Activated CD8-positive, alpha-beta memory T cell treated with anti-CD3 and anti-CD28 coated beads, Interleukin-2, amount 10 ng/mL, durations not matched to agents 7 days and 5 days (primary cell): ENCODE measurements at regions not wholly inside any gene's neighbourhood (a gene's known extent, or its start where the extent isn't known, plus 50 kb on each side); places are given as distances from the start of the nearest gene placed in this dataset.

Source experiments
- ATAC-seq: fragments of 150-1000 bp; cut with Tn5 transposase; one replicate; pipeline ENCODE4 v1.10.0; 2021; ENCODE audit warnings: moderate library complexity
- CTCF ChIA-PET: fragments of 350-600 bp; sonication (Branson Sonifier 250); formaldehyde crosslinking; loops from one replicate; lab custom pipeline; 2021; ENCODE audit warnings: antibody characterized with exemption; lab: Charles Lee
- DNase-seq: peaks from one replicate; pipeline ENCODE4 v3.0.0-alpha.2; 2020
- H3K27ac Mint-ChIP-seq: one replicate; pipeline ENCODE4 v1.8.0; 2021; ENCODE audit warnings: mild to moderate bottlenecking, mixed read lengths
- H3K27me3 Mint-ChIP-seq: one replicate; pipeline ENCODE4 v1.8.0; 2021; ENCODE audit warnings: mixed read lengths
- H3K36me3 Mint-ChIP-seq: one replicate; pipeline ENCODE4 v1.8.0; 2021; ENCODE audit warnings: mild to moderate bottlenecking, mixed read lengths
- H3K4me1 Mint-ChIP-seq: one replicate; pipeline ENCODE4 v1.8.0; 2021; ENCODE audit warnings: mixed read lengths
- H3K4me3 Mint-ChIP-seq: one replicate; pipeline ENCODE4 v1.8.0; 2021; ENCODE audit warnings: mild to moderate bottlenecking, moderate library complexity, mixed read lengths
- H3K9me3 Mint-ChIP-seq: one replicate; pipeline ENCODE4 v1.8.0; 2022; ENCODE audit warnings: low read depth, mixed read lengths

DNA sequence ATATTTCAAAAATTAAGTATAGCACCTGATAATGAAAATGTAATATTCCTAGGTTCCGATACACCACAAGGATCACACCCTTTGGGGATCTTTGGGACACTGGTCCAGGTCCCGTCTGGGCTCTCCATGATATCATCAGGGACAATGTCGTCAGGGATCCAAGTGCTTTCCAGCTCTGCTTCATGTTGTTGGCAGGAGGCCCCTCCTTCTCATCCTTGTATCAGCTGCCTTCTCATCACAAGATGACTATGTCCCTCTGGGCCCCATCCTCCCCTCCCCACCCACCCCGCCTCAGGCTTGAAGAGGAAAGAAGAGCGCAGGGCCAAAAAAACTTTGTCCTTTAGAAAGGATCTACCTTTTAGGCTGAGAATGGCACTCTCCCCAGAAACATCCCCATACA, 128.3 kb upstream of the KLF3 start:
- H3K9me3 Mint-ChIP-seq, result peaks cover 3% of the 10 kb centered on the region
- peaks cover 4% of the 10 kb centered on the region for H3K36me3 Mint-ChIP-seq
- peaks cover 35% of the 10 kb centered on the region for H3K27me3 Mint-ChIP-seq
- ATAC-seq (no peak), DNase-seq (no peak)
- no peak overlapping the region for H3K27ac Mint-ChIP-seq
- CTCF ChIA-PET, result no interaction called here
- no peaks in the 10 kb centered on the region for H3K4me1 Mint-ChIP-seq
- no peak overlapping the region for H3K4me3 Mint-ChIP-seq

DNA sequence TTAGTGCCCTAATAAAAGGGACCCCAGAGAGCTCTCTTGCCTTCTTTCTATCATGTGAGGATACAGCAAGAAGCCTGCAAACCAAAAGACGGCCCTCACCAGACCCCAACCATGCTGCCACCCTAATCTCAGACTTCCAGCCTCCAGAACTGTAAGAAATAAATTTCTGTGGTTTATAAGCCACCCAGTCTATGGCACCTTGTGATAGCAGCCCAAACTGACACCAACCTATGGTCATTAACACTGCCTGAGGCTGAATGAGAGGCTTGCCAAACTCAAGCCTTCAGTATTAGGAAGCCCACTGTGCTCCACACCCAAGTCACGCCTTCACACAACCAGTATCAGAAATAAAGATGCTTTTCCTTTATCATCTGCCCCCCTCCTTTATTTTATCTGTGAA, 127.3 kb upstream of the KLF3 start:
- peaks cover 39% of the 10 kb centered on the region for H3K27me3 Mint-ChIP-seq
- H3K36me3 Mint-ChIP-seq, result peaks cover 2% of the 10 kb centered on the region
- CTCF ChIA-PET, result no interaction called here
- ATAC-seq (no peak), DNase-seq (no peak)
- no peak overlapping the region for H3K4me3 Mint-ChIP-seq
- no peaks in the 10 kb centered on the region for H3K4me1 Mint-ChIP-seq
- peaks cover 3% of the 10 kb centered on the region for H3K9me3 Mint-ChIP-seq
- no peak overlapping the region for H3K27ac Mint-ChIP-seq

DNA sequence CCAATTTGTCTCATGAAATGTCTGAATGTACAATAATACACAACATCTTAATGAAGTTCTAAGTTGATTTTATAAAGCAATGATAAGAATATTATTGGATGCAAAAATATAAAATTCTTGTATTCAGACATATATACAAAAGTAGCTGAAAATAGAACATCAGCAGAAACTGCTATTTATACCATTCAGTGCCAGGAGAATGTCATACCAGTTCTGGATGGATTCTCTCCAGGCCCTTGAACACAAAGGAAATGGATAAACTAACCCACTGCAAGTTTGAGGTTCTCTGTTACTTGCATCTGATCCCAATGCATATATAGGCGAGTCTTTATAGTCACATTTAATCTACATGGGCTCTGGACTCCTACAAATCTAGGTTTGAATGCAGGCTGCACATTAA, 126.3 kb upstream of the KLF3 start:
- peaks cover 2% of the 10 kb centered on the region for H3K36me3 Mint-ChIP-seq
- peaks cover 3% of the 10 kb centered on the region for H3K9me3 Mint-ChIP-seq
- peaks cover 36% of the 10 kb centered on the region for H3K27me3 Mint-ChIP-seq
- ATAC-seq, result no peak
- H3K4me3 Mint-ChIP-seq, result no peak overlapping the region
- no peak overlapping the region for H3K27ac Mint-ChIP-seq
- no peaks in the 10 kb centered on the region for H3K4me1 Mint-ChIP-seq
- CTCF ChIA-PET, result no interaction called here
- no peak for DNase-seq

DNA sequence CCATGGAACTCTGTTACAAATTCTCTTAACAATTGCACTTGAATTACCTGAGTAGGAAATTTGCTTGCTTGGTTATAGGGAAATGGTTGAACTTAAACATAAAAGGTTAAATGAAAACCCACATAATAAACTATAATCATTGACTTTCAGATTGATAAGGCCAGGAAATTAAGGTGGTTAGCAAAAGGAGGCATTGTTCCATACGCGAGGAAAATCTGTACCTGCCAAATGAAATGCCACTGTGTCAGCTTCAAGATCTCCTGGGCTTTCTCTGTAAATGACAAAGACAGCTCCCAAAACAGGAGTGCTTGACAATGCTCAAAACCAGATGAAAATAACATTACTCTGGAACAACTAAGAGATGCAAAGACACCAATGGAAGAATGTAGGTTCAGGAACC, 125.5 kb upstream of the KLF3 start:
- peaks cover 29% of the 10 kb centered on the region for H3K27me3 Mint-ChIP-seq
- no peak for ATAC-seq
- peaks cover 3% of the 10 kb centered on the region for H3K9me3 Mint-ChIP-seq
- CTCF ChIA-PET, result no interaction called here
- peaks cover 2% of the 10 kb centered on the region for H3K36me3 Mint-ChIP-seq
- no peak overlapping the region for H3K27ac Mint-ChIP-seq
- H3K4me1 Mint-ChIP-seq, result no peaks in the 10 kb centered on the region
- no peak overlapping the region for H3K4me3 Mint-ChIP-seq
- DNase-seq, result no peak

GRCh38 chr4:38539501-38539900, 124.5 kb upstream of the KLF3 start:
- DNase-seq (no peak), ATAC-seq (no peak)
- no peak overlapping the region for H3K4me3 Mint-ChIP-seq
- H3K4me1 Mint-ChIP-seq, result no peaks in the 10 kb centered on the region
- H3K27me3 Mint-ChIP-seq, result peaks cover 23% of the 10 kb centered on the region
- no peaks in the 10 kb centered on the region for H3K36me3 Mint-ChIP-seq
- CTCF ChIA-PET, result no interaction called here
- no peaks in the 10 kb centered on the region for H3K9me3 Mint-ChIP-seq
- no peak overlapping the region for H3K27ac Mint-ChIP-seq

DNA sequence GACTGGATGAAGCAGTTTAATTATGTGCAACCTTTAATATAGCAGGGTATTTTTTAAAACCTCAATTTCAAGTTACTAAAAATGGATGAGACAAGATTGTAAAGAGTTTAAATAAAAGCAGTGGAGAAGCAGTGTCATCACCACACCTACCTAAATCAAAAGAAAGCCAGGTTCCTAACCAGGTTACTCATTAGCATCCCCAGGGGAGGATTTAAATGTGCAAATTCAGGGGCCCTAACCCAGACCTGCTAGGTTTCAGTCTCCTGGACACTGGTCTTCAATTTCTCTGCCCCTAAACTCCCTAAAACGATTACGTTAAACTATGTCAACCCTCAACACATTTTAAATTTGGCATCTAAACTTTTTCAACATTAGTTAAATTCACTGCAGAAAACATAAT, 116.9 kb upstream of the KLF3 start:
- ATAC-seq, result no peak
- no peaks in the 10 kb centered on the region for H3K9me3 Mint-ChIP-seq
- DNase-seq, result no peak
- no peaks in the 10 kb centered on the region for H3K4me1 Mint-ChIP-seq
- H3K36me3 Mint-ChIP-seq, result peaks cover 2% of the 10 kb centered on the region
- CTCF ChIA-PET, result no interaction called here
- no peak overlapping the region for H3K27ac Mint-ChIP-seq
- no peak overlapping the region for H3K4me3 Mint-ChIP-seq
- H3K27me3 Mint-ChIP-seq, result peaks cover 17% of the 10 kb centered on the region

DNA sequence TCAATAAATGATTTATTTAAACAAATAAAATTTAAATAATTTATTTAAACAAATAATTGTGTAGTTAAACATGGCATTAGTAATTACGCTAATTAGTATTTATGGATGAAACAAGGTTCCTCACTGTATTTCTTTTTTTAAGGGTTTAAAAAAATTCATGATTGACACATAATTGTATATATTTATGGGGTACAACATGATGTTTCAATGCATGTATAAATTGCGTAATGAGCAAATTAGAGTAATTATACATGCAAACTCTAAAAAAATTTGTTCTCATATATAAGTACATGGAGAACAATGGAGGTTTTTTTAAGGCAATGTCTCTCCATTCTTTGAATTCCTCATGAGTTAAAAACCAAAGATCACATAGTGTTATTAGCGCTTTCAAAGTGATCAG, 115.7 kb upstream of the KLF3 start:
- peaks cover 2% of the 10 kb centered on the region for H3K36me3 Mint-ChIP-seq
- DNase-seq (no peak), ATAC-seq (no peak)
- peaks cover 21% of the 10 kb centered on the region for H3K27me3 Mint-ChIP-seq
- H3K4me1 Mint-ChIP-seq, result no peaks in the 10 kb centered on the region
- H3K9me3 Mint-ChIP-seq, result no peaks in the 10 kb centered on the region
- no peak overlapping the region for H3K27ac Mint-ChIP-seq
- no peak overlapping the region for H3K4me3 Mint-ChIP-seq
- CTCF ChIA-PET, result no interaction called here

GRCh38 chr4:38559374-38559773, 104.6 kb upstream of the KLF3 start:
- no peak overlapping the region for H3K4me3 Mint-ChIP-seq
- peaks cover 4% of the 10 kb centered on the region for H3K4me1 Mint-ChIP-seq
- H3K9me3 Mint-ChIP-seq, result peaks cover 2% of the 10 kb centered on the region
- peaks cover 31% of the 10 kb centered on the region for H3K27me3 Mint-ChIP-seq
- CTCF ChIA-PET, result no interaction called here
- ATAC-seq (no peak), DNase-seq (no peak)
- peaks cover 2% of the 10 kb centered on the region for H3K36me3 Mint-ChIP-seq
- H3K27ac Mint-ChIP-seq, result no peak overlapping the region

DNA sequence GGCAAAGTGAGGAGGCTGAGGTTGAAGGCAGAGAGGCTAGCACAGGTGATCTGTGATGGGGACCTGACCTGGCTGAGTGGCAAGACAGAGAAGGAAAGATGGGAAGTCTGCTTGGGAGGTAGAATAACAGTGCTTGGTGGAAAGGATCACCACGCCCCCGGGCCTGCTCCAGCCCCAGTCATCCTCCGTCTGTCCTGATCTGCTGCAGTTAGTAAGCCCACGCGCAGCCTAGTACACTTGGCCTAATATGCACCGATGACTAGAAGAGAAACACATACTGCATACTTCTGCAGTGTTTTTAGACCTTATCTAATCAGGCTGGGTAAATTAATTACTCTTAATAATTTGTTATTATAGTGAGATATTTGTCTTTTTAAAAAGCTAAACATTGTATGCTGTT, 103.7 kb upstream of the KLF3 start:
- no peak for ATAC-seq
- Mint-ChIP-seq H3K4me3 (no peak overlapping the region), H3K9me3 (peaks cover under 1% of the 10 kb centered on the region), H3K27me3 (peaks cover 28% of the 10 kb centered on the region), H3K4me1 (peaks cover 4% of the 10 kb centered on the region), H3K36me3 (peaks cover 2% of the 10 kb centered on the region), H3K27ac (no peak overlapping the region)
- CTCF ChIA-PET, result no interaction called here
- DNase-seq, result no peak

DNA sequence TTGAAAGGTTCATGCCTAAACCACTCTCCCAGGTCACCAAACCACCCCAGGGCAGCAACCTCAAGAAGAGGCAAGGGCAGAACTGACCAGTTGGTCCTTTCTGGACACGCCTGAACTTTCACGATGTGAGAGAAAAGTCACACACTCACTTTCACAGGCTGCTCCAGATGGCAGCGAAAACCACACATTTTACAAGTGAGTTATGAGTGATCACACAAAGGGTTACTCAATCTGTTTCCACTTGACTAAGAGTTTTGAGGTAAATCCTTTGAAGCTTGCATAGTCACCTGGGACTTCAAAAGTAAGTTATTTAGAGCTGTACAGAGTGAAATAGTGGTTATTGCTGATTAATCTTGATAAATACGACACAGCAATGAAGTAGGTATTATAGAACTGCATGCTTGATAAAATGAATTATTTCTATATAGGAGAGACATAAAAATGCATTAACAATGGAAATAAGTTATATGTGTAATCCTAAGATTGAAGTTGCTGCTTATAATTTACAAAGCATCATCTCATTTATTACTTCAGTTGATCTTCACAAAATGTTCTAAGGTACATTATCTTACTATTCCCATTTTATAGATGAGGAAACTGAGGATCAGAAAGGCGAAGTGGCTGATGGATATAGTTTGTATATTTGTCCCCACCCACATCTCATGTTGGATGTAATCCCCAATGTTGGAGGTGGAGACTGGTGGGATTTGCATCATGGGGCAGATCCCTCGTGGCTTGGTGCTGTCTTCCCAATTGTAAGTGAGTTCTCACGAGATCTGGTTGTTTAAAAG, 103.0 kb upstream of the KLF3 start:
- H3K4me1 Mint-ChIP-seq, result peaks cover 4% of the 10 kb centered on the region
- H3K27ac Mint-ChIP-seq, result no peak overlapping the region
- ATAC-seq (peak; percentile 47), DNase-seq (no peak)
- peaks cover under 1% of the 10 kb centered on the region for H3K36me3 Mint-ChIP-seq
- CTCF ChIA-PET, result no interaction called here
- H3K27me3 Mint-ChIP-seq, result peaks cover 24% of the 10 kb centered on the region
- H3K9me3 Mint-ChIP-seq, result no peaks in the 10 kb centered on the region
- no peak overlapping the region for H3K4me3 Mint-ChIP-seq

DNA sequence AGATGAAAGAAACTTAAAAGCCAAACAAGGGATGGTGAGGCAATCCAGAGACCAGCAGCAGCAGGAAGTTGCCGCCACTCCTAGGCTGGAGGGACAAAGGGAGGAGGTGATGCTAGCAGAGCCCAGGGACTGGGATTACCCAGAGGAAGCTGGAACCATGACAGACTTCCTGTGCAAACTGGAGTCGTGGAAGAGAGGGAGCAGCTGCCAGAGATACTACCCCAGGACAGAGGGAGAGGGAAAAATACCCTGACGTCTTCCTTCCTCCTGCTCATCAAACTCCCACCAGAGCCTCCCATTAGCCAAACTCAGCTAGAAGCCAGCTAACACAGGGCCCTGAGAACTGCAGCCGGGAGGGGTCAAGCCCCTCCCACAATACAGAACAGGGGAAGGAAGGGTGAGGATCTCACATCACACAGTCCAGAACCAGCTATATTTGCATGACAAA, 101.2 kb upstream of the KLF3 start:
- Mint-ChIP-seq H3K4me3 (no peak overlapping the region), H3K9me3 (no peaks in the 10 kb centered on the region), H3K4me1 (peaks cover 4% of the 10 kb centered on the region), H3K36me3 (no peaks in the 10 kb centered on the region), H3K27me3 (peaks cover 24% of the 10 kb centered on the region), H3K27ac (no peak overlapping the region)
- no peak for DNase-seq
- CTCF ChIA-PET, result no interaction called here
- no peak for ATAC-seq

DNA sequence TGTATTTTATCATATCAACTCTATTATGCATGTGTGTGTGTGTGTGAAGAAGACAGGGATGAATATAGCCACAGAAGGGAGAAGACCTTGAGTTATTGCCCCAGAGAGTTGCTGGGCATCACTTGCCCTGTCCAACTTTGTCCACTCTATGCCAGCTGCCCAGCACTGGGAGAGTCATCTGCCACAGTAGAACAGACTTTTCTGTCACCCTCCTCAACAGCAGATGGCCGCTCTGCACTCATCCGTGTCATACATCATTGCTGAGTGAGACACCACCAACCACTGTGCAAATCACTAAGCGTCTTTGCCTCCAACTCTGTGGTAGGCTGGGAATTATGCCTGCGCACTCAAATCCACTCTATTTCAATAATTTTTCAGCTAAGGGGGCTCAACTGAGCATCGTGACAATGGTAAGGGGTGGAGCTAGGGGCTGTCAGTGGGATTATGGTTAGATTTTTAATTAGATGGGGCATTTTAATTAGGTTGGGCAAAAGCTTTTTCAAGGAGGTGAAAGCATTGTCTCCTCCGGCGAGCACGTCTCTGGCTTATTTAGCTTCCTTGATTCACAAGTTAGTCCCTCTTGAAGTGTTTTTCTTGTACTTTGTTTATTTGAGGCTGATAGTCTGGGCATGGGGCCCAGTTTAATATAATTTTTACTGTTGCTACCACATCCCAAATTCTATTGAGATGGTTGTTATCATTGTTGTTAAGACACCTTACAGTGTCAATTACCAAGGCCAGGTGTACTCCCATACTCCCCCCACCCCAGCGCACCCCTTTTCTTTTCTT, 100.1 kb upstream of the KLF3 start:
- DNase-seq (no peak), ATAC-seq (no peak)
- Mint-ChIP-seq H3K27ac (no peak overlapping the region), H3K4me3 (no peak overlapping the region), H3K4me1 (peaks cover 4% of the 10 kb centered on the region), H3K36me3 (no peaks in the 10 kb centered on the region), H3K9me3 (no peaks in the 10 kb centered on the region), H3K27me3 (peaks cover 25% of the 10 kb centered on the region)
- CTCF ChIA-PET, result no interaction called here

GRCh38 chr4:38565271-38566199, 98.5 kb upstream of the KLF3 start:
- CTCF ChIA-PET, result no interaction called here
- no peaks in the 10 kb centered on the region for H3K36me3 Mint-ChIP-seq
- H3K4me1 Mint-ChIP-seq, result peaks cover 2% of the 10 kb centered on the region
- H3K27ac Mint-ChIP-seq, result no peak overlapping the region
- peaks cover 19% of the 10 kb centered on the region for H3K27me3 Mint-ChIP-seq
- no peak for ATAC-seq
- no peak overlapping the region for H3K4me3 Mint-ChIP-seq
- no peaks in the 10 kb centered on the region for H3K9me3 Mint-ChIP-seq
- DNase-seq, result no peak
